ENCODE measurements at regions not wholly inside any gene's neighbourhood (a gene's known extent, or its start where the extent isn't known, plus 50 kb on each side); places are given as distances from the start of the nearest gene placed in this dataset.
"Not testable (repeated sequence)": the region's sequence is repeated elsewhere in the genome, so short reads cannot be mapped to it uniquely, and the experiment has no call there.

DNA sequence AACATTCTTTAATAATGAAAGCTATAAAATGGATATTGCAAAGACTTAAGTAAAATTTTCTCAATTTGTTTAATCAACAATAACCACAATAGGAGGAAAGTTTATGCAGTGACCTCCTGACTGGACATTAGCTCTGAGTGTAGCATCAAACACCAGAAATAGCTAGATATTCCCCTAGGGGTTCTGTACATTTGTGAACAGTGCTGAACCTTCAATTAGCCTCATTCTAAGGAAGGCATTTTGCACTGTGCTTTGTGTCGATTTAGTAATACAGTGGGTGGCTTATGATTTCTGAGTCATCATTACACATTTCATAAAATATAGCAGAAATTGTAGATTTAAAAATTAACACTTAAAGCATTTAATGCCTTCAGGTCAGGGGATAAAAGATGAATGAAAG lies 367.3 kb upstream of the PCDH15 start:
- POLR2A ChIA-PET = no interaction called here
- no peak for TF ChIP-seq CTCF (IDR thresholded peaks at IDR 0.05; ENCODE audit: insufficient read depth, low read length, missing control alignments)
- no peak overlapping the region for H3K4me3 ChIP-seq (ENCODE audit: low read depth, low read length)
- no peak for DNase-seq (ENCODE audit: low read depth, low spot score)
- CTCF ChIA-PET = no interaction called here

DNA sequence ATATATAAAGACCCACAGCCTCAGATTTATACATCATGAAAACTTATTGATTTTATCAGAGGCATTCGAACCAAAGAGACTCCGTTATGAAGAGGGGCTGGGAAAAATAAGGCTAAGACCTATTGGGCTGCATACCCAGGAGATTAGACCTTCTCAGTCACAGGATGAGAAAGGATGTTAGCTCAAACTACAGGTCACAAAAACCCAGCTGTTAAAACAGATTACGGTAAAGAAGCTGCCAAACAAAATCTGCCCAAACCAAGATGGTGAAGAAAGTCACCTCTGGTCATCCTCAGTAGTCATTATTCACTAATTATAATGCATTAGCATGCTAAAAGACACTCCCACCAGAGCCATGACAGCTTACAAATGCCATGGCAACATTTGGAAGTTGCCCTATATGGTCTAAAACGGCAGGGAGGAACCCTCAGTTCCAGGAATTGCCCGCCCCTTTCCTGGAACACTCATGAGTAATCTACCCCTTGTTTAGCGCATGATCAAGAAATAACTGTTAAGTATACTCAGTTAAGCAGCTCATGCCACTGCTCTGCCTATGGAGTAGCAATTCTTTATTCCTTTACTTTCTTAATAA lies 362.5 kb upstream of the PCDH15 start:
- ChIA-PET CTCF (no interaction called here), POLR2A (no interaction called here)
- TF ChIP-seq CTCF (IDR thresholded peaks at IDR 0.05; ENCODE audit: insufficient read depth, low read length, missing control alignments) = no peak

DNA sequence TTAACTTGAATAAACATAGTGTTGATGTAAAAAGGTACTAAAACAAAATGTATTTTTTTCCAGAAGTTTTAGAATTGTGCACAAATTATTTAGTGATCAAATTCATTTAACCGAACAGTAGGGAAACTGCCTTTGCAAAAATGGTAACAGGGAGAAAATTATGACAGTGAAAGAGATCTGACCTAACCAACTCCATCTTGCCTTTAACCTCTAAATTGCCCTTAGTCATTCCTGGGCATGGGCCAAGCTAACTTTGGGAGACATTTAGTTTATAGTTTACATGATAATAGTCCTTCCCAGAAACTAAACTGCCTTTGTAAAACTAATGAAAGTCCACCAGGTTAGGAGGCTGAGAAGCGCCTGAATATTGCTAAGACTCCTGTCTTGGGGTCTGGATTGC lies 361.3 kb upstream of the PCDH15 start:
- H3K4me3 ChIP-seq (ENCODE audit: low read depth, low read length); CTCF ChIA-PET; DNase-seq (ENCODE audit: low read depth, low spot score); POLR2A ChIA-PET: not testable (repeated sequence)

More for the DNA sequence above, 362.5 kb upstream of the PCDH15 start:
- H3K4me3 ChIP-seq (ENCODE audit: low read depth, low read length) = no peak overlapping the region
- no peak for DNase-seq (ENCODE audit: low read depth, low spot score)

- TF ChIP-seq CTCF (IDR thresholded peaks at IDR 0.05; ENCODE audit: insufficient read depth, low read length, missing control alignments) = no peak
- no peak overlapping the region for H3K4me3 ChIP-seq (ENCODE audit: low read depth, low read length)
- POLR2A ChIA-PET = no interaction called here
- CTCF ChIA-PET = no interaction called here
- no peak for DNase-seq (ENCODE audit: low read depth, low spot score)
Measured at GRCh38 chr10:55160655-55161283, 359.7 kb upstream of the PCDH15 start.

DNA sequence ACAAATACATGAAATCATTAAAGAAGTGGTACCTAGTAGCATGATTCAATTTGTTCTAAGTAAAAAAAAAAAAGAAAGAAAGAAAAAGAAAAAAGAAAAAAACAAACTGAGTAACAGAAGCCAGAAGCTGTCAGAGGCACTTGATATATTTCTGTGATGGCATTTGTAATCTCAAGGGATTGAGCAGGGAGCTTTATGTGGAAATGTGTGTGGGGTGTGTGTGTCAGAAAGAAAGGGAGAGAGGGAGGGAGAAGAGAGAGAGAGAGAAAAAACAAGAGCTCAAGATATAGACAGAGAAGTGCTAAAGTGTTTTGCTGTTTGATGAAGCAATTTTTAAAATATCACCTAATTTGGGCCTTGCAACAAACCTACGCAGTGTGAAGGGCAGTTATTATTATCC lies 357.6 kb upstream of the PCDH15 start:
- DNase-seq (ENCODE audit: low read depth, low spot score) = no peak
- POLR2A ChIA-PET = no interaction called here
- no peak overlapping the region for H3K4me3 ChIP-seq (ENCODE audit: low read depth, low read length)
- CTCF ChIA-PET = no interaction called here
- no peak for TF ChIP-seq CTCF (IDR thresholded peaks at IDR 0.05; ENCODE audit: insufficient read depth, low read length, missing control alignments)

DNA sequence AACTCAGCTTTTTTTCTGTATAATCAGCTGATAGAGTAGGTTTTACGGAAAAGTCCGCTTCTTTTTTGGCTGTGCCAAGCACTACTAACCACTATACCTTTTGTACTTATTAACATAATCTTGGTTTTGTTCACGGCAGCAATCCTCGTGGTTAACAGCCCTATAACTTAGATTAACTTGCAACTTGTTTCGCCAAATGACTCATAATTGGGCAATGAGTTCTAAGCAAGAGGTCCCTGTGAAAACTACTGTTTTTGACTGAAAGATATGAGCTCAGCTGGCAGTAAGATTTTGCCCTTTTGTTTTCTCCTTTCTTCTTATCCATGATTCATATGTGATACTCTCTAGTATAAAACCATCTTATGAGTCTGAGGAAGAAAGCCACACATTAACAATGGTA lies 345.0 kb upstream of the PCDH15 start:
- DNase-seq (ENCODE audit: low read depth, low spot score) = no peak
- CTCF ChIA-PET = interaction anchor here (0.6 kb wide), 1 partner anchor 278 kb away, joined by 3 read pairs; no protein-coding TSS in a partner anchor

More for the DNA sequence above, 345.0 kb upstream of the PCDH15 start:
- POLR2A ChIA-PET = no interaction called here
- no peak for TF ChIP-seq CTCF (IDR thresholded peaks at IDR 0.05; ENCODE audit: insufficient read depth, low read length, missing control alignments)
- H3K4me3 ChIP-seq (ENCODE audit: low read depth, low read length) = no peak overlapping the region

Data from AG04449 (cell line).